Esophagus squamous epithelium (tissue), 5 donors: ENCODE measurements at regions not wholly inside any gene's neighbourhood (a gene's known extent, or its start where the extent isn't known, plus 50 kb on each side); places are given as distances from the start of the nearest gene placed in this dataset.

Experiments used
- DNase-seq: peaks from one replicate; lab custom pipeline; 2025; lab: John Stamatoyannopoulos, UW
- H3K27ac ChIP-seq, 4 donors: fragments of 200-600 bp; sonication (generic); one replicate each; pipeline ENCODE4 v1.5.1; 2016 to 2019; ENCODE audit warnings: mild to moderate bottlenecking in 1 of 4
- H3K27me3 ChIP-seq, 4 donors: fragments of 200-600 bp; sonication (generic); 1 replicate in 3 of 4; 2 replicates in 1 of 4; pipeline versions ENCODE4 v1.5.1 to v1.6.0; 2017 to 2021; ENCODE audit warnings: antibody characterized with exemption in 1 of 4
- H3K36me3 ChIP-seq, 3 donors: fragments of 200-600 bp; sonication (generic); one replicate each; pipeline ENCODE4 v1.5.1; 2016 to 2019
- H3K4me1 ChIP-seq, 3 donors: fragments of 200-600 bp; sonication (generic); one replicate each; pipeline ENCODE4 v1.5.1; 2017 to 2019
- H3K4me3 ChIP-seq, 4 donors: fragments of 200-600 bp; sonication (generic); 1 replicate in 3 of 4; 2 replicates in 1 of 4; pipeline ENCODE4 v1.5.1; 2016 to 2019; ENCODE audit warnings: mild to moderate bottlenecking in 2 of 4, moderate library complexity in 1 of 4
- H3K9me3 ChIP-seq, 3 donors: fragments of 200-600 bp; sonication (generic); one replicate each; pipeline ENCODE4 v1.5.1; 2016 to 2019
- POLR2A ChIP-seq, 4 donors: fragments of 450-650 bp; IDR thresholded peaks; one replicate each; pipeline ENCODE4 v1.6.1; 2017; ENCODE audit warnings: antibody characterized with exemption in 4 of 4, mild to moderate bottlenecking in 4 of 4, moderate library complexity in 3 of 4
- WGBS, 2 donors: methylation state at CpG; one replicate each; pipeline ENCODE4 v1.1.5; 2018; 5-methylcytosine and 5-hydroxymethylcytosine counted together
- intact Hi-C: fragments of 100-400 bp; cut with DNase I; formaldehyde crosslinking; loops from one replicate; pipeline ENCODE4 v1.15.0; 2022
- TF ChIP-seq, protein P1 (sequence below), 6 experiments: fragments of 450-650 bp in 4 of 6; fragments of 200-600 bp in 2 of 6; sonication (generic) in 2 of 6; IDR thresholded peaks; one replicate each; pipeline ENCODE4 v1.5.1; 2016 to 2019; ENCODE audit warnings: antibody characterized with exemption in 6 of 6, mild to moderate bottlenecking in 4 of 6, moderate library complexity in 4 of 6
- donor health status: DM: yes; HTN: yes; CAD: no.

DNA sequence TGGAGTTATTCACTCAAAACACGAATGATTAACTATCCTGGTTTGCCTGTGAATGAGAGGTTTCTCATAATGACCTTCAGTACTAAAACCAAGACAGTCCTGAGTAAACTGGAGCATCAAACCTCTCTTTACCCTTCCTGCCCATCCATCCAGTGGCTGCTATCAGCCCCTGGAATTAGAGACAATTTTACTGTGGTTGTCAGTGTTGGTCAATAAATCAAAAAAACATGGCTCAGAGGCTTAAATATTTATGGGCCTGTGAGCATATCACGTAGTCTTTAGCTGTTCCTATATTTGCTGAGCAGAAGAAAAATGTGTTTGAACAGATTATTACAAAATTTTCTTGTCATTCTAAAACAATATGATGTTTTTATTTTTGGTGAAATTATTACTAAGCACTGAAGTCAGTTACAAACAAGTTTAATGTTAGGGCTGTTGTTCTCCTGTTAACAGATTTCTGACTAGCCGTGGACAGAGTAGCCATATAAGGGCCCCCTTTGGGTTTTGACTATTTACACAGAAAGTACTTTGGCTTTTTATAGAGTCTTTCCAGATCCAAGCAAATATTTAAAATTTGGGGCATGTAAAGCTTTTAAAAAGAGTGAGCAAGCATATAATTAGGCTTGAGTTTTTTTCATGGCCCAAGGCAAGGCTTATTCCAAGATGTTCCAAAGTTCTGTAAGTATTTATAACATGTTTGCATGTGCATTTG is 580.9 kb downstream of the DIPK2A start:
- no peaks in the 10 kb centered on the region for H3K27me3 ChIP-seq
- H3K27ac ChIP-seq: no peak overlapping the region
- 66 to 86% methylated on average over 3 of the region's 3 CpGs for WGBS, 2 donors
- no peak for DNase-seq
- no peaks in the 10 kb centered on the region for H3K4me1 ChIP-seq
- intact Hi-C loops: no loop called here
- no peak for TF ChIP-seq POLR2A (IDR thresholded peaks at IDR 0.05)
- TF ChIP-seq, protein P1, sequence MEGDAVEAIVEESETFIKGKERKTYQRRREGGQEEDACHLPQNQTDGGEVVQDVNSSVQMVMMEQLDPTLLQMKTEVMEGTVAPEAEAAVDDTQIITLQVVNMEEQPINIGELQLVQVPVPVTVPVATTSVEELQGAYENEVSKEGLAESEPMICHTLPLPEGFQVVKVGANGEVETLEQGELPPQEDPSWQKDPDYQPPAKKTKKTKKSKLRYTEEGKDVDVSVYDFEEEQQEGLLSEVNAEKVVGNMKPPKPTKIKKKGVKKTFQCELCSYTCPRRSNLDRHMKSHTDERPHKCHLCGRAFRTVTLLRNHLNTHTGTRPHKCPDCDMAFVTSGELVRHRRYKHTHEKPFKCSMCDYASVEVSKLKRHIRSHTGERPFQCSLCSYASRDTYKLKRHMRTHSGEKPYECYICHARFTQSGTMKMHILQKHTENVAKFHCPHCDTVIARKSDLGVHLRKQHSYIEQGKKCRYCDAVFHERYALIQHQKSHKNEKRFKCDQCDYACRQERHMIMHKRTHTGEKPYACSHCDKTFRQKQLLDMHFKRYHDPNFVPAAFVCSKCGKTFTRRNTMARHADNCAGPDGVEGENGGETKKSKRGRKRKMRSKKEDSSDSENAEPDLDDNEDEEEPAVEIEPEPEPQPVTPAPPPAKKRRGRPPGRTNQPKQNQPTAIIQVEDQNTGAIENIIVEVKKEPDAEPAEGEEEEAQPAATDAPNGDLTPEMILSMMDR (IDR thresholded peaks at IDR 0.05): no peak
- no peaks in the 10 kb centered on the region for H3K36me3 ChIP-seq
- H3K9me3 ChIP-seq: no peaks in the 10 kb centered on the region
- H3K4me3 ChIP-seq: no peak overlapping the region

- TF ChIP-seq, protein P1 (IDR thresholded peaks at IDR 0.05): no peak
- TF ChIP-seq POLR2A (IDR thresholded peaks at IDR 0.05): no peak
- no peaks in the 10 kb centered on the region for H3K9me3 ChIP-seq
- DNase-seq: no peak
- H3K27ac ChIP-seq: no peak overlapping the region
- H3K36me3 ChIP-seq: no peaks in the 10 kb centered on the region
- H3K27me3 ChIP-seq: no peaks in the 10 kb centered on the region
- intact Hi-C loops: no loop called here
- no peak overlapping the region for H3K4me3 ChIP-seq
- 22 to 69% methylated on average over 1 of the region's 1 CpG for WGBS, 2 donors
- no peaks in the 10 kb centered on the region for H3K4me1 ChIP-seq
Observed at GRCh38 chr3:144553301-144553700, 581.7 kb downstream of the DIPK2A start.

GRCh38 chr3:144554889-144555288 is 583.3 kb downstream of the DIPK2A start:
- intact Hi-C loops: no loop called here
- Histone ChIP-seq H3K36me3 (no peaks in the 10 kb centered on the region), H3K27ac (no peak overlapping the region), H3K27me3 (no peaks in the 10 kb centered on the region), H3K4me3 (no peak overlapping the region), H3K4me1 (no peaks in the 10 kb centered on the region), H3K9me3 (no peaks in the 10 kb centered on the region)
- TF ChIP-seq, protein P1 (IDR thresholded peaks at IDR 0.05): no peak
- TF ChIP-seq POLR2A (IDR thresholded peaks at IDR 0.05): no peak
- 74 to 81% methylated on average over 5 of the region's 5 CpGs for WGBS, 2 donors
- no peak for DNase-seq

DNA sequence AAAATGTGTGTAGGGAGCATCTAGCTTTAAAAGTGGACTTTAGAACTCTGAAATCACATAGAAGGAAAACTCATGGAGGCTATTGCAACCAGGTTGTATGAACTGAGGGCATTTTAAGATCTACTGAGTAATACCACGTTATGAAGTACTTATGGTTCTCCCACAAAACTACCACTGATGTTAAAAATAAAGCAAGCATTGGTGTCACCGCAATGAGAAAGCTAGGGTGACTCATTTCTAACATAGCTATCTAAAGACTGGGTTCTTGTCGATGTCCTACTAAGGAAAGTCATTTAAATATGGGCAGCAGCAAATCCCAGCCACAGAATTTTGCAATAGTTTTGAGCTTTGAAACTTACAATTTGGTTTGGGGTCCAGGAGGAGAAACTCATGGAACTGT is 584.8 kb downstream of the DIPK2A start:
- H3K36me3 ChIP-seq: no peaks in the 10 kb centered on the region
- 58 to 64% methylated on average over 3 of the region's 3 CpGs for WGBS, 2 donors
- no peak for TF ChIP-seq POLR2A (IDR thresholded peaks at IDR 0.05)
- TF ChIP-seq, protein P1 (IDR thresholded peaks at IDR 0.05): no peak
- no peak overlapping the region for H3K27ac ChIP-seq
- intact Hi-C loops: no loop called here
- no peaks in the 10 kb centered on the region for H3K9me3 ChIP-seq
- H3K4me1 ChIP-seq: no peaks in the 10 kb centered on the region
- no peak for DNase-seq
- no peaks in the 10 kb centered on the region for H3K27me3 ChIP-seq
- no peak overlapping the region for H3K4me3 ChIP-seq

DNA sequence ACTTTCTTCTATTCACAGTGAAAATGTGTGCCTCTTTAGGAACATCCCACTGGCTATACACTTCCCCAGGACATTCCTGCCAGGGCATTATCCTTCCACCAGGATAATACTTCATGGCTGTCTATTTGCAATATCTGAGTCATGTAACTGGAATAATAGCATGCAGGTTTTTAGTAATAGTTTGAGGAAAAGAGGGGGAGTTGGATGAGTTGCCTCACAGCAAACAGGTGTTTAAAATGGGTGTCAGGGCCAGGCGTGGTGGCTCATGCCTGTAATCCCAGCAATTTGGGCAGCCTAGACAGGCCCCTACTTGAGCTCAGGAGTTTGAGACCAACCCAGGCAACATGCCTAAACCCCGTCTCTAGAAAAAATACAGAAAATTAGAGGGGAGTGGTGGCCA is 585.9 kb downstream of the DIPK2A start:
- no peaks in the 10 kb centered on the region for H3K9me3 ChIP-seq
- H3K27ac ChIP-seq: no peak overlapping the region
- no peak for TF ChIP-seq POLR2A (IDR thresholded peaks at IDR 0.05)
- TF ChIP-seq, protein P1 (IDR thresholded peaks at IDR 0.05): no peak
- H3K36me3 ChIP-seq: no peaks in the 10 kb centered on the region
- H3K4me3 ChIP-seq: no peak overlapping the region
- H3K4me1 ChIP-seq: no peaks in the 10 kb centered on the region
- intact Hi-C loops: no loop called here
- no peaks in the 10 kb centered on the region for H3K27me3 ChIP-seq
- 22 to 47% methylated on average over 2 of the region's 2 CpGs for WGBS, 2 donors
- DNase-seq: no peak
